IMR-90 (cell line): ENCODE measurements at regions not wholly inside any gene's neighbourhood (a gene's known extent, or its start where the extent isn't known, plus 50 kb on each side); places are given as distances from the start of the nearest gene placed in this dataset.

Experiments
- ATAC-seq: fragments of 200-7000 bp; cut with Tn5 transposase; 2 replicates; pipeline ENCODE4 v1.9.1; 2020; ENCODE audit warnings: low read depth, mild to moderate bottlenecking, moderate library complexity
- BruUV-seq: library from RNA; stranded (reverse); fragments of 400-500 nt; replicated peaks from 2 replicates; lab custom pipeline; 2021; lab: Mats Ljungman, UMichigan
- CTCF ChIA-PET: fragments of 300-600 bp; formaldehyde crosslinking; extraction: SDS; loops from one replicate; lab custom pipeline; 2021; ENCODE audit warnings: antibody characterized with exemption; lab: Yijun Ruan, JAX
- POLR2A ChIA-PET: fragments of 300-600 bp; sonication (Branson Sonifier 250); formaldehyde crosslinking; loops from one replicate; lab custom pipeline; 2022; ENCODE audit warnings: antibody characterized with exemption; ENCODE audit not compliant: unreplicated experiment; lab: Charles Lee
- DNase-seq: peaks from one replicate; pipeline ENCODE4 v3.0.0; 2013
- H2AFZ ChIP-seq: replicated peaks from 2 replicates; pipeline ENCODE3; 2013; ENCODE audit warnings: low read length, mild to moderate bottlenecking; ENCODE audit not compliant: poor library complexity
- H2AK5ac ChIP-seq: 2 replicates; pipeline ENCODE4 v1.6.1; 2013; ENCODE audit warnings: low read depth, low read length, inconsistent platforms
- H2AK9ac ChIP-seq: replicated peaks from 2 replicates; pipeline ENCODE3; 2013; ENCODE audit warnings: mild to moderate bottlenecking, low read depth, low read length, moderate library complexity; ENCODE audit not compliant: poor library complexity
- H2BK120ac ChIP-seq: 2 replicates; pipeline ENCODE4 v1.6.1; 2013; ENCODE audit warnings: low read depth, low read length, inconsistent platforms
- H2BK15ac ChIP-seq: 3 replicates; pipeline ENCODE4 v1.6.1; 2013; ENCODE audit warnings: low read depth, low read length, inconsistent platforms
- H2BK20ac ChIP-seq: 2 replicates; pipeline ENCODE4 v1.6.1; 2013; ENCODE audit warnings: low read depth, mild to moderate bottlenecking, inconsistent platforms, low read length, moderate library complexity
- H2BK5ac ChIP-seq: 2 replicates; pipeline ENCODE4 v1.6.1; 2013; ENCODE audit warnings: mild to moderate bottlenecking, low read depth, low read length, inconsistent platforms; ENCODE audit not compliant: poor library complexity, severe bottlenecking
- H3K14ac ChIP-seq: replicated peaks from 2 replicates; pipeline ENCODE4 v1.6.1; 2013; ENCODE audit warnings: low read depth, low read length, inconsistent platforms
- H3K18ac ChIP-seq: 2 replicates; pipeline ENCODE4 v1.6.1; 2013; ENCODE audit warnings: low read depth, low read length, control low read depth
- H3K23ac ChIP-seq: 2 replicates; pipeline ENCODE4 v1.6.1; 2013; ENCODE audit warnings: low read depth, low read length, inconsistent platforms
- H3K27ac ChIP-seq: 2 replicates; pipeline ENCODE4 v1.5.1; 2013; ENCODE audit warnings: mild to moderate bottlenecking, control low read depth, low read length; ENCODE audit not compliant: insufficient read depth
- H3K27me3 ChIP-seq: 2 replicates; pipeline ENCODE4 v1.6.1; 2013; ENCODE audit warnings: low read length; ENCODE audit not compliant: control insufficient read depth, insufficient read depth
- H3K36me3 ChIP-seq: 2 replicates; pipeline ENCODE4 v1.6.1; 2013; ENCODE audit warnings: low read length, mixed read lengths; ENCODE audit not compliant: control insufficient read depth, insufficient read depth
- H3K4ac ChIP-seq: 2 replicates; pipeline ENCODE4 v1.6.1; 2013; ENCODE audit warnings: low read depth, low read length, inconsistent platforms
- H3K4me1 ChIP-seq: 2 replicates; pipeline ENCODE4 v1.6.1; 2013; ENCODE audit warnings: low read length, mixed read lengths; ENCODE audit not compliant: control insufficient read depth, insufficient read depth
- H3K4me2 ChIP-seq: 2 replicates; pipeline ENCODE4 v1.6.1; 2013; ENCODE audit warnings: low read depth, mild to moderate bottlenecking, control low read depth, low read length, moderate library complexity
- H3K4me3 ChIP-seq: 2 replicates; pipeline ENCODE4 v1.5.1; 2013; ENCODE audit warnings: low read depth, mild to moderate bottlenecking, control low read depth, low read length, moderate library complexity; ENCODE audit not compliant: insufficient read depth
- H3K56ac ChIP-seq: 2 replicates; pipeline ENCODE4 v1.6.1; 2013; ENCODE audit warnings: low read length, inconsistent platforms; ENCODE audit not compliant: insufficient read depth; ENCODE audit errors: extremely low read depth
- H3K79me1 ChIP-seq, 2 experiments: 2 replicates each; pipeline ENCODE4 v1.6.1; 2013; ENCODE audit warnings: low read length in 2 of 2, inconsistent platforms in 1 of 2, low read depth in 1 of 2
- H3K9ac ChIP-seq: 2 replicates; pipeline ENCODE4 v1.6.1; 2013; ENCODE audit warnings: low read depth, low read length, control low read depth
- H3K9me1 ChIP-seq: 2 replicates; pipeline ENCODE4 v1.6.1; 2013; ENCODE audit warnings: low read length, inconsistent platforms; ENCODE audit not compliant: insufficient read depth
- H3K9me3 ChIP-seq: 2 replicates; pipeline ENCODE4 v1.6.1; 2013; ENCODE audit warnings: low read length; ENCODE audit not compliant: control insufficient read depth, insufficient read depth
- H4K20me1 ChIP-seq: 2 replicates; pipeline ENCODE4 v1.6.1; 2013; ENCODE audit warnings: low read length, inconsistent platforms; ENCODE audit not compliant: insufficient read depth
- H4K5ac ChIP-seq: 2 replicates; pipeline ENCODE4 v1.6.1; 2013; ENCODE audit warnings: mild to moderate bottlenecking, low read depth, low read length, control low read depth
- H4K8ac ChIP-seq, 2 experiments: 2 replicates each; pipeline ENCODE4 v1.6.1; 2013; ENCODE audit warnings: low read depth in 2 of 2, low read length in 2 of 2, control low read depth in 1 of 2, inconsistent platforms in 1 of 2
- H4K91ac ChIP-seq: 2 replicates; pipeline ENCODE4 v1.6.1; 2013; ENCODE audit warnings: low read depth, low read length, inconsistent platforms; ENCODE audit not compliant: insufficient read depth
- BHLHE40 ChIP-seq: fragments of 150-350 bp; IDR thresholded peaks from 2 replicates; pipeline ENCODE4 v1.6.1; 2016; ENCODE audit warnings: mild to moderate bottlenecking, low read depth, low read length
- CEBPB ChIP-seq: IDR thresholded peaks from 2 replicates; pipeline ENCODE4 v1.6.1; 2012; ENCODE audit warnings: low read depth, low read length, improper control_type of control experiment
- FOS ChIP-seq: fragments of 150-350 bp; IDR thresholded peaks from 2 replicates; pipeline ENCODE4 v1.6.1; 2016; ENCODE audit warnings: low read depth, low read length
- MAZ ChIP-seq: IDR thresholded peaks from 2 replicates; pipeline ENCODE4 v1.6.1; 2012; ENCODE audit warnings: low read depth, mild to moderate bottlenecking, low read length, improper control_type of control experiment, moderate library complexity, borderline replicate concordance
- MXI1 ChIP-seq: IDR thresholded peaks from 2 replicates; pipeline ENCODE4 v1.6.1; 2012; ENCODE audit warnings: low read depth, mild to moderate bottlenecking, low read length, moderate library complexity, borderline replicate concordance
- POLR2A ChIP-seq: IDR thresholded peaks from 2 replicates; pipeline ENCODE4 v1.6.1; 2012; ENCODE audit warnings: mild to moderate bottlenecking, low read depth, low read length
- RAD21 ChIP-seq: IDR thresholded peaks from 2 replicates; pipeline ENCODE4 v1.6.1; 2012; ENCODE audit warnings: low read length, improper control_type of control experiment
- SMC3 ChIP-seq: fragments of 150-350 bp; IDR thresholded peaks from 2 replicates; pipeline ENCODE4 v1.6.1; 2016; ENCODE audit warnings: low read depth, mild to moderate bottlenecking, antibody characterized with exemption, low read length, moderate library complexity
- WGBS, 2 experiments: methylation state at CpG; one replicate each; pipeline versions ENCODE4 v1.1.5 to v1.1.7; 2013; ENCODE audit warnings: missing lambda C conversion rate in 2 of 2; ENCODE audit not compliant: insufficient read length in 1 of 2; ENCODE audit errors: extremely low coverage in 2 of 2; 5-methylcytosine and 5-hydroxymethylcytosine counted together
- dilution Hi-C: fragments of 300-500 bp; cut with HindIII; formaldehyde crosslinking; loops from one replicate; pipeline ENCODE4 v1.14.3; 2018; ENCODE audit warnings: low sequenced_read_pairs; ENCODE audit not compliant: unreplicated experiment
- in situ Hi-C: fragments of 300-500 bp; cut with MboI; formaldehyde crosslinking; loops from 3 replicates; pipeline ENCODE4 v1.14.3; 2019; ENCODE audit warnings: low sequenced_read_pairs, inconsistent platforms, mixed read lengths
- intact Hi-C: fragments of 100-400 bp; cut with micrococcal nuclease; formaldehyde crosslinking; loops from 2 replicates; pipeline ENCODE4 v1.10.0; 2022
- TF ChIP-seq, protein P1 (sequence below): fragments of 150-350 bp; IDR thresholded peaks from 2 replicates; pipeline ENCODE4 v1.6.1; 2016; ENCODE audit warnings: low read depth, mild to moderate bottlenecking, low read length, moderate library complexity, borderline replicate concordance

DNA sequence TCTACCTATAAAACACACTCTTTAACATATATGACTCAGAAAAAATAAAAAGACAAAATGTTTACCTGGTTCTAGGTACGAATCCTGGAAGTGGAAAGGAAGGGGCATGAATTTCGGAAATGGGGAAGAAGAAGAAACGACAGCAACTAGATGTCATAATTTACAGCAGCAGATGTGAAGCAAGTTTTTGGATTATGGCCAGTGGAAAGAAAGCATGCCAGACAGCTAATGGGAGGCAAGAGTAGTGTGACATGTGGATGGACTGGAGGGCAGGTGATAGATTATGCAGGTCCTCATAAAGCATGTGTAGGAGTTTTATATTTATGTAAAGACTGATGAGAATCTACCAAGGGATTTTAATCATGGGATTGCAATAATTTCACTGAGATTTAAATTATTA is 279.0 kb upstream of the TACR3 start:
- H3K79me1 ChIP-seq: no peaks in the 10 kb centered on the region
- no peak overlapping the region for H4K91ac ChIP-seq
- H3K27me3 ChIP-seq: no peaks in the 10 kb centered on the region
- H2BK120ac ChIP-seq: no peak overlapping the region
- H4K8ac ChIP-seq: no peak overlapping the region
- no peak overlapping the region for H3K4me2 ChIP-seq
- no peak overlapping the region for H2BK5ac ChIP-seq
- no peak overlapping the region for H3K56ac ChIP-seq
- no peak overlapping the region for H4K5ac ChIP-seq
- no peak overlapping the region for H3K27ac ChIP-seq
- H3K9ac ChIP-seq: no peak overlapping the region
- no peak overlapping the region for H3K23ac ChIP-seq
- dilution Hi-C loops: no loop called here
- in situ Hi-C loops: no loop called here
- no peak overlapping the region for H3K18ac ChIP-seq
- POLR2A ChIA-PET: no interaction called here
- CTCF ChIA-PET: no interaction called here
- no peak overlapping the region for H2AK9ac ChIP-seq
- intact Hi-C loops: no loop called here
- WGBS, 2 experiments: no CpG with 5 or more reads among the region's 3 CpGs
- H3K36me3 ChIP-seq: no peaks in the 10 kb centered on the region
- no peaks in the 10 kb centered on the region for H3K9me1 ChIP-seq
- H3K4me3 ChIP-seq: no peak overlapping the region
- no peak for DNase-seq
- no peaks in the 10 kb centered on the region for H4K20me1 ChIP-seq
- H3K4me1 ChIP-seq: no peaks in the 10 kb centered on the region
- no peak overlapping the region for H3K14ac ChIP-seq
- H3K9me3 ChIP-seq: peaks cover 2% of the 10 kb centered on the region; the same call in 1 of the 2 replicates
- TF ChIP-seq, protein P1, sequence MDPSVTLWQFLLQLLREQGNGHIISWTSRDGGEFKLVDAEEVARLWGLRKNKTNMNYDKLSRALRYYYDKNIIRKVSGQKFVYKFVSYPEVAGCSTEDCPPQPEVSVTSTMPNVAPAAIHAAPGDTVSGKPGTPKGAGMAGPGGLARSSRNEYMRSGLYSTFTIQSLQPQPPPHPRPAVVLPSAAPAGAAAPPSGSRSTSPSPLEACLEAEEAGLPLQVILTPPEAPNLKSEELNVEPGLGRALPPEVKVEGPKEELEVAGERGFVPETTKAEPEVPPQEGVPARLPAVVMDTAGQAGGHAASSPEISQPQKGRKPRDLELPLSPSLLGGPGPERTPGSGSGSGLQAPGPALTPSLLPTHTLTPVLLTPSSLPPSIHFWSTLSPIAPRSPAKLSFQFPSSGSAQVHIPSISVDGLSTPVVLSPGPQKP: no peak
- TF ChIP-seq POLR2A (no peak), MAZ (no peak), CEBPB (no peak), FOS (no peak), BHLHE40 (no peak), MXI1 (no peak), SMC3 (no peak), RAD21 (no peak)
- BruUV-seq: no TSS peak
- no peak overlapping the region for H2BK20ac ChIP-seq
- ATAC-seq: no peak
- H2AK5ac ChIP-seq: no peak overlapping the region
- H2BK15ac ChIP-seq: no peak overlapping the region
- H2AFZ ChIP-seq: no peak overlapping the region
- H3K4ac ChIP-seq: no peak overlapping the region
